ENCODE measurements at regions not wholly inside any gene's neighbourhood (a gene's known extent, or its start where the extent isn't known, plus 50 kb on each side); places are given as distances from the start of the nearest gene placed in this dataset.

DNA sequence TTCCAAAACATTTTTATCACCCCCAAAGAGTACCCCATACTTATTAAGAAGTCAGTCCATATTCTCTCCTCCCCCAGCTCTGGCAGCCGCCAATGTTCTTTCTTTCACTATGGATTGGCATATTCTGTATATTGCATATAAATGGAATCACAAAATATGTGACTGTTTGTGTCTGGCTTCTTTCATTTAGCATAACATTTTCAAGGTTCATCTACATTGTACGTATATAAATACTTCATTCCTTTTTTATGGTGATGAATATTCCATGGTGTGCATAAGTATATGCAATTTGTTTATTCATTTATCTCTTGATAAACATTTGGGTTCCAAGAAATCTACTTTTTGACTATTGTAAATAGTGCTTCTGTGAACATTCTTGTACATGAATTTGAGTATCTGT is 653.1 kb downstream of the XPNPEP1 start:
- Histone ChIP-seq H3K9me3 (ENCODE audit: low read depth) (no peaks in the 10 kb centered on the region), H3K27ac (no peak overlapping the region), H3K9me2 (replicated peaks; ENCODE audit: insufficient read depth) (no peaks in the 10 kb centered on the region), H4K20me1 (ENCODE audit: insufficient read depth, poor library complexity, severe bottlenecking) (no peaks in the 10 kb centered on the region), H3K36me3 (replicated peaks; ENCODE audit: insufficient read depth, low read depth) (no peaks in the 10 kb centered on the region), H3K79me2 (no peaks in the 10 kb centered on the region), H3K4me3 (no peak overlapping the region), H3K4me1 (ENCODE audit: insufficient read depth) (no peaks in the 10 kb centered on the region), H2AFZ (no peak overlapping the region), H3K4me2 (no peak overlapping the region), H3K27me3 (no peaks in the 10 kb centered on the region)
- 77% methylated on average over 2 of the region's 2 CpGs for WGBS (ENCODE audit: low lambda C conversion rate, missing lambda C conversion rate)
- no peak for TF ChIP-seq EZH2phosphoT487 (IDR thresholded peaks at IDR 0.05; ENCODE audit: low read depth, severe bottlenecking, unreplicated experiment)
- TF ChIP-seq EZH2 (IDR thresholded peaks at IDR 0.05; ENCODE audit: borderline replicate concordance), result no peak
- no peak for TF ChIP-seq CTCF (IDR thresholded peaks at IDR 0.05; ENCODE audit: poor library complexity)
- no peak for DNase-seq (ENCODE audit: low spot score)

- no peaks in the 10 kb centered on the region for H3K36me3 ChIP-seq (replicated peaks; ENCODE audit: insufficient read depth, low read depth)
- no peaks in the 10 kb centered on the region for H3K9me3 ChIP-seq (ENCODE audit: low read depth)
- no peaks in the 10 kb centered on the region for H3K79me2 ChIP-seq
- H2AFZ ChIP-seq, result no peak overlapping the region
- no peak overlapping the region for H3K4me3 ChIP-seq
- no peaks in the 10 kb centered on the region for H3K4me1 ChIP-seq (ENCODE audit: insufficient read depth)
- no peaks in the 10 kb centered on the region for H4K20me1 ChIP-seq (ENCODE audit: insufficient read depth, poor library complexity, severe bottlenecking)
- 71% methylated on average over 3 of the region's 3 CpGs for WGBS (ENCODE audit: low lambda C conversion rate, missing lambda C conversion rate)
- no peaks in the 10 kb centered on the region for H3K27me3 ChIP-seq
- no peak for TF ChIP-seq EZH2 (IDR thresholded peaks at IDR 0.05; ENCODE audit: borderline replicate concordance)
- TF ChIP-seq EZH2phosphoT487 (IDR thresholded peaks at IDR 0.05; ENCODE audit: low read depth, severe bottlenecking, unreplicated experiment), result no peak
- TF ChIP-seq CTCF (IDR thresholded peaks at IDR 0.05; ENCODE audit: poor library complexity), result no peak
- no peak for DNase-seq (ENCODE audit: low spot score)
- H3K27ac ChIP-seq, result no peak overlapping the region
- no peaks in the 10 kb centered on the region for H3K9me2 ChIP-seq (replicated peaks; ENCODE audit: insufficient read depth)
- H3K4me2 ChIP-seq, result no peak overlapping the region
Observed at GRCh38 chr10:109264004-109264403, 659.3 kb downstream of the XPNPEP1 start.

- no peaks in the 10 kb centered on the region for H3K79me2 ChIP-seq
- no peak overlapping the region for H3K27ac ChIP-seq
- no peaks in the 10 kb centered on the region for H3K36me3 ChIP-seq (replicated peaks; ENCODE audit: insufficient read depth, low read depth)
- no peaks in the 10 kb centered on the region for H3K27me3 ChIP-seq
- no peaks in the 10 kb centered on the region for H3K9me2 ChIP-seq (replicated peaks; ENCODE audit: insufficient read depth)
- no peaks in the 10 kb centered on the region for H3K9me3 ChIP-seq (ENCODE audit: low read depth)
- no peak for TF ChIP-seq EZH2phosphoT487 (IDR thresholded peaks at IDR 0.05; ENCODE audit: low read depth, severe bottlenecking, unreplicated experiment)
- no peak for TF ChIP-seq EZH2 (IDR thresholded peaks at IDR 0.05; ENCODE audit: borderline replicate concordance)
- TF ChIP-seq CTCF (IDR thresholded peaks at IDR 0.05; ENCODE audit: poor library complexity), result no peak
- H3K4me2 ChIP-seq, result no peak overlapping the region
- no peak overlapping the region for H2AFZ ChIP-seq
- no peaks in the 10 kb centered on the region for H3K4me1 ChIP-seq (ENCODE audit: insufficient read depth)
- no peak for DNase-seq (ENCODE audit: low spot score)
- H3K4me3 ChIP-seq, result no peak overlapping the region
- WGBS (ENCODE audit: low lambda C conversion rate, missing lambda C conversion rate), result 88% methylated on average over 2 of the region's 2 CpGs
- H4K20me1 ChIP-seq (ENCODE audit: insufficient read depth, poor library complexity, severe bottlenecking), result no peaks in the 10 kb centered on the region
Observed at GRCh38 chr10:109261231-109261630, 662.1 kb downstream of the XPNPEP1 start.

DNA sequence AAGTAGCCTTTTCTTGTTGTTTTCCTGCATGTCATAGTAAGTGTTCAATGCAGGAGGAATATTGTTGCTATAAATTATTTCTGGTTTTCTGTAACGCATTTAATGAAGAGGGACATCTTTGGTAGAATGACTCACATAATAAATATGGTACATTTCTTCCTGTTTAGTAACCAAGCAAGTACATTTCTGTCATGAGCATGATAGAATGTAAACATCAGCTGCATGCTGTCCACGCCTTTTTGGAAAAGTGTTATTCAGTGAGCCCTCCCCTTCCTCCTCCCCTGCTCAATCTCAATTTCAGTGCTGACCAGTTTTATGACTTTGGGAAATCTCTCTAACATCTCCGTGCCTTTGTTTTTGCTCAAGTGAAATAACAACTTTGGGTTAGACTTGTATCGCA is 664.0 kb downstream of the XPNPEP1 start:
- H3K9me3 ChIP-seq (ENCODE audit: low read depth), result no peaks in the 10 kb centered on the region
- no peak overlapping the region for H3K4me3 ChIP-seq
- TF ChIP-seq EZH2 (IDR thresholded peaks at IDR 0.05; ENCODE audit: borderline replicate concordance) (no peak), CTCF (IDR thresholded peaks at IDR 0.05; ENCODE audit: poor library complexity) (no peak), EZH2phosphoT487 (IDR thresholded peaks at IDR 0.05; ENCODE audit: low read depth, severe bottlenecking, unreplicated experiment) (no peak)
- H3K4me2 ChIP-seq, result no peak overlapping the region
- no peaks in the 10 kb centered on the region for H3K79me2 ChIP-seq
- H3K36me3 ChIP-seq (replicated peaks; ENCODE audit: insufficient read depth, low read depth), result no peaks in the 10 kb centered on the region
- H3K4me1 ChIP-seq (ENCODE audit: insufficient read depth), result no peaks in the 10 kb centered on the region
- no peaks in the 10 kb centered on the region for H3K27me3 ChIP-seq
- H4K20me1 ChIP-seq (ENCODE audit: insufficient read depth, poor library complexity, severe bottlenecking), result no peaks in the 10 kb centered on the region
- H3K9me2 ChIP-seq (replicated peaks; ENCODE audit: insufficient read depth), result no peaks in the 10 kb centered on the region
- H3K27ac ChIP-seq, result no peak overlapping the region
- no peak overlapping the region for H2AFZ ChIP-seq
- WGBS (ENCODE audit: low lambda C conversion rate, missing lambda C conversion rate), result 77% methylated on average over 4 of the region's 4 CpGs
- DNase-seq (ENCODE audit: low spot score), result no peak
